Iris pigment epithelial cell (primary cell): ENCODE measurements at regions not wholly inside any gene's neighbourhood (a gene's known extent, or its start where the extent isn't known, plus 50 kb on each side); places are given as distances from the start of the nearest gene placed in this dataset.
A peak's percentile ranks its signal among the peaks of the same experiment; 100 is the strongest.

ENCODE experiments used
- DNase-seq: peaks from one replicate; pipeline ENCODE4 v3.0.0-alpha.2; 2011; ENCODE audit warnings: low read depth

DNA sequence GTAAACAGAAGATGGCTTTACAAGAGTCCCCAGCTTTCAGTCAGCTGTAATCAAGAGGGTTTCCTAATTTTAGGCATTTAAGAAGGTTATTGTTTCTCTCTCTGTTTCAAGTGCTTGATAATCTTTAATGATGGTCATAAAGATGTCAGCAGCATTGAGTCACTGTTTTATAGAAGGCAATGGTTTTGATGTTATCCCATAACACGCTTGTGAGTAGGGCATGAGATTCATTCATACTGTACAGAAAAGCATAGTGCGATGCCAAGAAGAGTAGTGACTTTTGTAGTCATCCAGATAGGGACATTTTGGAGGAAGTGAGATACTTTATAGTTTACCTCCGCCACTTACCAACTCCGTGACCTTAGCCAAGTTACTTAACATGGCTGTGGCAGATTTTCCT is 364.2 kb upstream of the SLC10A2 start:
- no peak for DNase-seq

DNA sequence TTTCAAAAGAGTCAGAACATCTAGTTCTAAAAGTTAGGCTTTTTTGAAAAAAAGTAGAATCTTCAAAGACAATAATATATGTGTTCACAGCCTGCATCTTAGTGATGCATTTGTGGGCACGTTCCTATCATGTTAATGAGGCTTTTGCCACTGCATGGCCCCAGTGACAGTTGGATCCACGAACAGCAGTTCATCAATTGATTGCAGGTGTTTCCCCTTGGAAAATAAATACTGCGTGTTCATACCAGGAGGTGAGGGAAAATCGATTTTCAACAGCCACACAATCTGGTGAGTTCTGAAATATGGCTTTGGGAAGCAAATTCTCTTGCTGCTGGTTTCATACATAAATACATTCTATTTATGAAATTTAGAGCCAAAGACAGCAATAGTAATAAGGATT is 343.8 kb upstream of the SLC10A2 start:
- no peak for DNase-seq

DNA sequence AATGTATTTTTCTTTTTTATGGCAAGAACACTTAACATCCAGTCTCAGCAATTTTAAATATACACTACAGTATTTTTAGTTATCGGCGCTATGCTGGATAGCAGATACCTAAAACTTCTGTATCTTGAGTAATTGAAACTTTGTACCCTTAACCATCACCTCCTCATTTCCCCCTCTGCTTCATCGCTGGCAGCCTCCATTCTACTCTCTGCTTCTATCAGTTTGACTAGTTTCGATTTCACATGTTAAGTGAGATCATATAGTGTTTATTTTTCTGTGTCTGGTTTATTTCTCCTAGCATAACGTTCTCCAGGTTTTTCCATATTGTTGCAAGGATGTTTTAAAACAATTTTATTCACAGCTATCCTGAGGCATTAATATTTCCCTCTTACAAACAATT is 340.8 kb upstream of the SLC10A2 start:
- DNase-seq: no peak

DNA sequence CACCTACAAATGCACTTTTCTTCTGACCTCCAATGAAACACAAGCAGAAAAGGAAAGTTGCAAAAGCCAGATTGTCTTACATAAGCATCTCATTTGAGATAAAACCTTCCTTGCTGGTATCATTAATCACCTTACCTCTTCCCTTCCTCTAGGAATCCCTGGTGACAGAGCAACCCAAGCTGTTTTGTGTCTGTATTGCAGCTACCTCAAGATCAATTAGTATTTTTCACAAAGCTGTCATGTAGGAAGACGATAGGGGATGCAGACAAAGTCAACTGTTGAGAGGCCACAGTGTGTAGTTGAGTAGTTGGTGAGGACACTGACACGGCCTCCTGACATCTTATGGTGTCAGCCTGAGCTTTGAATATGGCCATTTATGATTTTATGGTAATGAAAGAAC is 339.1 kb upstream of the SLC10A2 start:
- DNase-seq: no peak

DNA sequence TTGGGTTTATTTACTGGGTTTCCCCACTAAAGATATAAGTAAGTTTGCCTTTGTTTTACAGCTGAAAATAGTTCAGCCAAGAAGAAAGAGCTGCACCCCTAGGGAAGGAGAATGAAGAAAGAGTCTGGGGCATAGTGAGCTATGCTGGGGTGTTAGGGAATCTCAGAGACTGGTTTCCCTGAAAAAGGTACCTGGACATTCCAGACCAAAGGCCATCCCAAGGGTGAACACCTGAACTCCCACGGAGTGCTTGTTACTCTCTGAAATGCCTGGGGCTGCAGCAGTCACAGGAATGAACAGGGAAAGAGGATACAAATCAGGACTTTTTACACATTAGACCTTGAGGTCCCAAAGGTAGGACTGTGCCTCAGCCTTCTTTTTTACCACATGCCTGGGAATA is 337.6 kb upstream of the SLC10A2 start:
- no peak for DNase-seq

DNA sequence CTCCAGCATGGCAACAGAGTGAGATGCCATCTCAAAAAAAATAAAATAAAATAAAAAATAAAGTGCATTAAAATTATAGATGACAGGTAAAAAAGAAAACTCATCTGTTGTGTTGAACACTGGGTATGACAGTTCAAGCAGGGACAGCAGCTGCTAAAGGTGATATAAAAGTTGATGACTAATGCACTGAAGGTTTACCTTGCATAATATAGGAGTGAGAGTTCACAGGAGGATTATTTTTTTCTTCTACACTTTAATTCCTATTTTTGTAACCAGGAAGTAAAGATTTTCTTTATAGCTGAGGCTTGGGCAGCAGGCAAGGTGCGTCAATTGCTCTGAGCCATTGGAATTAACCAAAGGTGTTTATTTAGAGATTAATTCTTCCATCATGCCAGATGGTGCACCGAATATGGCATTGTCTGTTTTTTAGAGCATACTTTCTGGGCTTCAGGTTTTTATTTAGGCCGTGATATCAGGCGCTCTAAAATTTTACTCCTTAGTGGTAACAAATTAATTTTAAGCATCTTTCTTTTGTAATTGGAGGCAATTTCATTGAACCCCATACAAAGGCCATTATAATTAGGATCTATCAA is 337.0 kb upstream of the SLC10A2 start:
- no peak for DNase-seq

DNA sequence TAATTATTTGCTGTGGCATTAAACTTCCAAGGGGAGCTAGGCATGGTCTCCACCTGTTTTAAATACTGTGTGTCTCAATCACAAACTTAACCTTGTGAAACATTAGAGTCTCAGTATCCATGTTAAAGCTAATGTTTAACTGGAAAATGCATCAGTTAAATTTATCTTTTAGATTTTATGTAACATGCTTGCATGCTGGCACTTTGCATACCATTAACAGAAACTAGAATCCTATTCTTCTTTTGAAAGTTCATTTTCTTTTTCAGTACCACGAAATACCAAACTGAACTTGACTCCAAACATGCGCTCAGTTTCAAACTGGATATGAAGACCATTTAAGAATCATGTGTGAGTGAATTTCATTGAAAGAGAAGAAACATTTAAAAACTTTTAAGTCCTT is 328.9 kb upstream of the SLC10A2 start:
- DNase-seq: no peak

DNA sequence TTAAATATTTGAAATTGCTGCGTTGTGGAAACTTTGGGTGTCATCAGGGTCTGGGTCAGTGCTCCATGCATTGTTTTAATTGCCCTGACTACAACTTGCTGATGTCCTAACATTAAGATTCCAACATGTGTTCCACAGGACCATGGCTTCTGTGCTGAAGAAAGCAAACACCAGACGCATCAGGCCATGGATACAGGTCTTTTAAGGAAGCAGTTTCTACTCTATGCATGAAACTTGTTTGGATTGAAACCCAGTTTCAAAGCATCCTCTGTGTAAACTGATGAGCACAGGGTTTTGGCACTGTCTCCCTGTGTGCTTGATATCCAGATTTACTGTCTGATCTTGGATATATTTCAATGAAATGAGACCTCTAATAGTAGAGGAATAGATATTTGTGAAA is 328.4 kb upstream of the SLC10A2 start:
- DNase-seq: no peak

DNA sequence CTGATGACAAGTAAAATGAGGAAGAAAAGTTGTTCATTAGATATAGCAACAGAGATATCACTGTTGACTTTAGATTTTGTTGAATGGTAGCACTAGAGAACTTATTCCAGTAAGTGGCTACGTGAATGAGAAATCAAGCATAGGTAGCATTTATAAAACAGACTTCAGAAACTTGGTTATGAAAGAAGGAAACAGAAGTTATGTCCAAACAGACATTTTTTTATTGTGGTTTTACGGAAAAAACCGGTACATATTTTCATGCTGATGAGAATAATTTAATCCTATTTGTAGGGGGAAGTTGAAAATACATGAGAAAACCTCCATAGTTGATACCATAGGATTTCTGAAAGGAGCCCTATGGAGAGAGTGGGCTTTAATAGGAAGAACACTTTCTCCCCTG is 325.7 kb upstream of the SLC10A2 start:
- DNase-seq: no peak

DNA sequence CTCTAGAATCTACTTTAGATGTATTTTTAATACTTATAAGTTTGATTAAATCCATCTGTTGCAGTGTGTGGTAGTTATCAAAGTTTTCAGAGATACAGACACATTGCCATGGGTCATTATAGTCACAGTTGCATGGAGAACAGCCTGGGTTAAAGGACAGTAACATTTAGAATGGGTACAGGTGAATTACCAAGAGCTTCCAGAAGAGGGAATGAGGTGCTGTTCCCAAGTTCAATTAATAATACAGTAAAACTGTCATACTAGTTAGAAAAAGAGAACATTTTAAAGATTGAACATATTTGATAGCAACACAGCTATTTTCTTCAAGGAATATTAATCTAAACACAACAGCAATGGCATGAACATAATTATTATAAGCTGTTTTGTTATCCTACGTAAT is 322.6 kb upstream of the SLC10A2 start:
- DNase-seq: no peak

DNA sequence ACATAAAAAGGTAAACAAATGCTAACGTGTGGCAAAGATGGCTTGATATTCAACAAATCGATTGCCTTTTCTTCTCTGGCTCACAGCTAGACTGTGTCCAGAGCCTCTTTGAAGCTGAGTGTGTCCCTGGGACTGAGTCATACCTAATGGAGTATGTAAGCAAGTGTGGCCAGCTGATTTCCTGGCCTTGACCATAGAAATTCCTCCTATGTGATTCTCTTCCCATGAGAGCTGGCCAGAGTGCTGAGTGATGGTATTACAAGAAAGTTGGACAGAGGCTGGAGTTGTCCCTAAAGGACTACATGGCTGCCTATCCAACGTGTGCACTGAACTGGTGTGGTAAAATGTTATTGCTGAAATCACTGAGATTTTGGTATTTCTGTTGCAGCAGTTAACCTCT is 320.1 kb upstream of the SLC10A2 start:
- DNase-seq: peak; percentile 74

DNA sequence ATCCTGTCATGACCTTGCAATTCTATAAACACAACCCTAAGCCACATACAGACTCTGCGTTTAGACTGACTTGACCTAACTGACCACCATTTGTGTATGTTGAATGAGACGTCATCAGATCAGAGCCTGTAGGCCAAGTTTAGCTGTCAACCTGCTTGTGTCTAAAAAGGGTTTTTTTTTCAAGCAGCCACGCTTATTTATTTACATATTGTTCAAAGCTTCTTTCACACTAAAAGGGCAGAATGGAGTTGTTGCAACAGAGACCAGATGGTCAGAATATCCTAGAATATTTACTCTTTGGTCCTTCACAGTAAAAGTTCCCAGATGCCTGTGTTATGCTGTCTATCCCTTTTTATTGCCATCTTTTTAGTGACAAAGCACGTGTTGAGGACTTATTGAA is 307.7 kb upstream of the SLC10A2 start:
- no peak for DNase-seq

DNA sequence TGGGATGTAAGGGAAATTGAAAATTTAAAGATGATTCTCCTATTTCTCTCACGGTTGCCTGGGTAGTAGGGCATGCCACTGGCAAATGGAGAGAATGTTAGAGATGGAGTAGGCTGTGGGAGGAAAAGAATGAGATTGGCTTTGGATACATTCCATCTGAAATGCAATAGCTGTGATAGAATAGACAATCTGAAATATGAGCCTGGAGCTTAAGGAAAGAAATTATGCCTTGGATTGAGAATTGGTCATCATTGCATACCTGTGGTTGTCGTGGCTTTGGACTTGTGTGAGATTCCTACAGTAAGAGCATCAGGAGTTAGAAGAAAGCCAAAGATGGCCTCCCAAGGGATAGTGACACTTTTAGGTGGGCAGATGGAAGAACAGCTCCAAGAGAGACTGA is 305.1 kb upstream of the SLC10A2 start:
- DNase-seq: peak; percentile 58

DNA sequence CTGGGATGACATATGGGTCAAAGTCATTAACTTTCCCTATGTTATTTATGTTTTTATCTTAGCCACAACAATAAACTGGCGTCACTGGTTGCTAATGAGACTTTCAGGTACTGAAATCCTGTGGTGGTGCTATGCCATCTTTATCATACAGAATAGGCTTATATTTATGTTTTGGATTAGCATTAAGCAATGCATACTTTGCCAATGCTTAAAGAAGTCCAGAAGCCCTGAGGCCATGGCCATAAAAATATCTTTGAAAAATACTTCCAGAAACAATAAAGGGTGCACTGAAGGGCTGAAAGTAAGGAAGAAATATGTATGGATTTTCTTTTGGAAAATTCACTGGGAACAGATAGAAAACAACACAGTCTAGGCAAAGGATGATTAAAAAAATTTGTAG is 304.6 kb upstream of the SLC10A2 start:
- DNase-seq: no peak

DNA sequence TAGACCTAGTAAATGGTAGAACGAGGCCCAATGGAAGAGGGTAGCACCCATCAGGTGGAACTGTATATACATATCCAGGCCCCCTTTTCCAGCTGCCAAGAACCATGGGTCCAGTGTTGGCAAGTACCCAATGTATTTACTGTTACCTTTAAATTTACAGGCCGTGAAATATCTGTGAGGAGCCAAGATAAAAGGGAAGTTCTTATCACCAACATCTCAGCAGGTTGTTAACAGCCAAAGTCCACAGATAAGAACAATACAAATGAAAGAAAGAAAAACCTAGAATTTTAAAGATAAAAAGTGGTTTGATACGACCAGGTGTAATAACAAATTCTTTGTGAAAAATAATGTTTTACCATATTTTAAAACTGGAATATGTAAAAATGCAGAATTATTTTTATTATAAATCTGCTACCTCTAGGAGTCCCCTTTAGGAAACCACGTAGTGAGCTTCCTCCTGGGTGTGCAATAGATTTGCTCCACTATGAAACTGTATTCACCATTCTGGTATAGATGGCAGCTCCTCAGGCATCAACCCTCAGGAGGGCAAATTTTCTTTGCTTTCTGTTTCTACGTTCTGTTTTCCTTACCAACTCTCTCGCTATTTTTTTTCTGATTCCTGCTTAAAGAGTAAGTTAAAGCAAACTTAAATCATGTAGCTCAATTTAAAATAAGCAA is 292.2 kb upstream of the SLC10A2 start:
- DNase-seq: no peak

DNA sequence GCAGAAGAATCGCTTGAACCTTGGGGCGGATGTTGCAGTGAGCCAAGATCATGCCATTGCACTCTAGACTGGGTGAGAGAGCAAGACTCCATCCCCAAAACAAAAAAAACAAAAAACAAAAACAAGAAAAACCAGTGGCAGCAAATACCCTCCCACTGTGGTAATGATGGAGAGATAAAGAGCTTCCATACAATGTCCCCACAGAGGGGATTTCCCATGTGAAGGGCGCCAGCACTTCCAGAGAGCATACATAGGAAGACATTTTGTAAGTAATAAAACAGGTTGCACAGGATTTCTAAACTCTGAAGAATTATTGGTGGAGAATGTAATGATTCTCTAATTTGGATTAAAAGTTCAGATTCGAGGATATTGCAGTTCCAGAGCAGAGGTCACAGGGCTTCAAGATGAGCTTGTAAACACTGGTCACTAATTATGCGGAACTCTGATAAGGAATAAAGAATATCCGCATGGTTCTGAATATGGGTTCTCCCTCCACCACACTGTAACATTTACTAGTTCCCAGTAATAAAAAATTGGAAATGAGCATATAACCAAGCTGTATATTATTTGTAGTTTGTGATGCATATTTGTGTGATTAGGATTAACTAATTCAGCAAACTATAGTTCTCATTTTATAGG is 290.1 kb upstream of the SLC10A2 start:
- DNase-seq: no peak

DNA sequence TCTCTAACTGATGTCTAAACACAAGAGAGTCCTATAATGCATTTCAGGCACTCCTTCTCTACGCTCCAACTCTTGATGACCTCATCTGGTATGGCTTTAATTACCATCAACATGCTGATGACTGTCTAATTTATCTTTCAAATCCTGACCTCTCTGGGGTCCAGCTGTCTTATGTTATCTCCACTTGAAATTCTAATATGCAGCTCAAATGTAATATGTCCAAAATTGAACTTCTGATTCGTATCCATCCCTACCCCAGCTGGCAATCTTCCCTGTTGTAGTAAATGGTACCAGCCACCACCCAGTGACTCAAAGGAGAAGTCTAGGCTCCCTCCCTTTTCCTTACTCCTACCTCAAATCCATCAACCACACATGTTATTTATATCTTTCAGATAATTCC is 288.0 kb upstream of the SLC10A2 start:
- DNase-seq: no peak

DNA sequence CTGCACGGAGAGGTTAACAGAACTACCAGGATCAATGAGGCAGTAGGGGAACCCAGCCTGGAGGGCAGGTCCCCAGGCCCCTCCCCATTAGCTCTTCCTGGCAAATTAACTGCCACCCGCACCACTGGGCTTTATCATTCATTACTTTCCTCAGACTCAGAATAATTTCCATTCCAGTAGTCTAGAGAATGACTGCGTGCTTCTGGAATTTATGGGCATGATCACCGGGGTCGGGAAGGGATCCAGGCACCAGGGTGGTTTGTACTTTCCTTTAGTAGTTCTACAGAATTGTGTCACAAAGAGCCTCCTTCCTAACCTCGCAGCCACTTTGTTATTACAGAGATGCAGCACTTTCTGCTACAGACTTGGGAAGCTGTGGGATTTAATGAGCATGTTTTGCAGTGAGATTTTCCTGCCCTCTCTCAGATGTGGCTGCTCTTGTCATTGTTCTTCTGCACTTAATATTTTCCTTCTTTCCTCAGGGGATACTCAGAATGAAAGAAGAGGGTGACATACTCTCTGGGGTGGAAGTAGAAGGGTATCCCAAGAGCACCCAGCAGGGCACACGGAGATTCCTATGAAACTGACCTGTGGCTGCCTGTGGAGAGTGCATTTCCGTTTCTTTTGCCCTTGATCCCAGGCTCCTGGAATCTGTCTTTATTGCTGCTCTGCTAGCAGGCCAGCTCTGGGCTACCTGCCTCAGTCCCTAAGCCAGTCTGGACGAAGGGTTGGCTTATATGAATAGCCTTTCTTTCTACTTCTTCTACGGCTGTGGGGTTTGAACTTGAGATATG is 285.0 kb upstream of the SLC10A2 start:
- peak; percentile 56 for DNase-seq

DNA sequence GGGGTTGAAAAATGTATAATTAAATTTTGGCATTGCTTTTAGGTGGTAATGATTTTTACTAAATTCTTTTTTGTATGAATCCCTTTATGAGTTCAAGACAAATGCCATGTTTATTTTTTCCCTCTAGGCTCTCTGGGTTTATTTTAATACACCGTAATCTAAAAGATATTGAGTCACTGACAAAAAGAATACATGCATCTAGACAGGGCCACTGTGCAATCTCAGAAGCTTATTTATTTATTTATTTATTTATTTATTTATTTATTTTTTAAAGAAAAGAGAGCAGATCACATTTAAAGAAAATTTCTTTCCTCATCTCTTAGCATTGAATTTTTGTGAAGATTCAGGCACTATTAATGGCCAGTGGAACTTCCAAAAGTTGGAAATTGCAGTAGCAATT is 283.9 kb upstream of the SLC10A2 start:
- DNase-seq: no peak

DNA sequence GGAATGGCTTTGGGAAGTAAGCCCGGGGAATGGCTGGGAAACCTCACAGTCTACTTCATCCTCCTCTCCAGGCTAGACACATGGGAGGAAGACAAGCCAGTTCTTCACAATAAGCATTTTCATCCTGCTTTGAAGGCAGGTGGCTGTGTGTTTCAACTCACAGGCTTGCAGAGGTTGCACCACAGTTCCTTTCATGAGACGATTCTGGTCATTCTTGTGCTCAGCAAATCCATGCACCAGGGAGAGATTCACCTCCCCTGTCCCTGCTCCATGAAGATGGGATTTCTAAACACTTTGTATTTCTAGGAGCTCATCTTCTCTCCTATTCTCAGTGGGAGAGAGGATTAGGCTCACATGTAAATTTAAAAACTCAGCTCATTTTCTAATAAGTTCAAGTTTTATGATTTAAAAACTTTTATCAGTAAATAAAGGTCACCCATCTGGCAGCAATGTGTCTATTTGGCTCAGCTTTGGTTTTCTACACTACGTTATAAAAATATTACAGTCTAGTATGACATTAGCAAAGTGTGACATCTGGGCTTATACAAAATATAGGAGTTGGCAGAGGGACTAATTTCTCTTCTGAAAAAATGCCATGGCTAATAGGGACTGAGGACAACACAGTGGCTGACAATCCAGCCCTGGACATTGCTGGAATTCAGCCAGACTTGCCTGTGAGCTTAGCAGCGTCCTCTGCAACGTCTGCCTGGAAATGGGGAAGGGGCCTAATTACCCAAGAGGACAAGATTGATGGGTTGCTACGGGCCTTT is 283.2 kb upstream of the SLC10A2 start:
- no peak for DNase-seq

DNA sequence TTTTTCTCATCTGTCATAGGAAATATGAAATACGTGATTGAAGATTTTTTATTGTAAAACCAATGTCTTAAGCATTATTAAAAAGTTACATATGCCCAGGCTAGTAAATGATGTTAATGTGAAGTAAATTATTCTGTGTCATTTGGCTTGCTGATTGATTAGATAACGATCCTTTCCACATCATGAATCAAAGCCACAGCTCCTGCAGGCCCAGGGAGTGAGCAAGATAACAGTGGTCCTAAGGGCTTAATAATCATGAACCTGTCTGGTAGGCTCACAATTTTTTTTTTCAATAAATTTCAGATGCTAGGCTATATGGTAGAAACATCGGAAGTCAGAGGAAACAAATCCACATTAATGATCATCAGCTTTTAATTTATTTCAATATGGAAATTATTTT is 269.0 kb upstream of the SLC10A2 start:
- no peak for DNase-seq

DNA sequence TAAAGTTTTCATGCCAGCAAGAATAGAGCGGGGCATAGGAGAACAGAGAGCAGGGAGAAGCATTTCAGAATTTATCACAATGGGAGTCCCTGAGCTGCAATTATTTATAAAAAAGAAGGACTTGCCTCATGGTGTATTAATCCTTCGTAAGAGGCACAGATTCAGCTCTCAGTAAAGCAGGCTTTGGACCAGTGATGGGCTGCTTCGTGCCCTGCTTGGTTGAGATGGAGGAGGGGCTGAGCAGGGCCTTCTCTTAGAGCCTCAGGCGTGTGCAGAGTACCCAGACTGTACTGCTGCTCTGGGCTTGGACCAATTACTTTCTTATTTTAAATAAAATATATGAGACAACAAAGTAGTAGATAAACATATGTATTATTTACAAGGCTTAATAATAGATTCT is 265.7 kb upstream of the SLC10A2 start:
- no peak for DNase-seq
